A549 (cell line): ENCODE measurements at regions not wholly inside any gene's neighbourhood (a gene's known extent, or its start where the extent isn't known, plus 50 kb on each side); places are given as distances from the start of the nearest gene placed in this dataset.

Experiments
- CBX2 ChIP-seq: fragments of 200-600 bp; sonication (generic); IDR thresholded peaks from 2 replicates; pipeline ENCODE4 v1.6.1; 2016; ENCODE audit warnings: low read depth, mild to moderate bottlenecking, borderline replicate concordance
- CEBPB ChIP-seq, 2 experiments: fragments of >200 bp in 1 of 2; sonication (Bioruptor Twin) in 1 of 2; formaldehyde crosslinking in 1 of 2; IDR thresholded peaks; 2 replicates each; pipeline ENCODE4 v1.6.1; 2012 to 2016
- EP300 ChIP-seq, 2 experiments: fragments of >200 bp; sonication (Bioruptor Twin); formaldehyde crosslinking; IDR thresholded peaks; 2 replicates in 1 of 2; 3 replicates in 1 of 2; pipeline ENCODE4 v1.6.1; 2016 to 2017
- ESRRA ChIP-seq: fragments of 150-350 bp; IDR thresholded peaks from 2 replicates; pipeline ENCODE4 v1.6.1; 2014; ENCODE audit warnings: mild to moderate bottlenecking, low read length, borderline replicate concordance
- KDM1A ChIP-seq: fragments of 200-600 bp; sonication (generic); IDR thresholded peaks from 2 replicates; pipeline ENCODE4 v1.6.1; 2016; ENCODE audit warnings: low read depth, mild to moderate bottlenecking
- POLR2A ChIP-seq: IDR thresholded peaks from 2 replicates; pipeline ENCODE4 v1.6.1; 2012; ENCODE audit warnings: mild to moderate bottlenecking, low read length
- SREBF2 ChIP-seq: fragments of 450-650 bp; IDR thresholded peaks from 2 replicates; pipeline ENCODE4 v1.6.1; 2014; ENCODE audit warnings: mild to moderate bottlenecking, moderate library complexity
- ZSCAN20 ChIP-seq: fragments of 250-450 bp; sonication (Bioruptor Pico); IDR thresholded peaks from 2 replicates; pipeline ENCODE4 v1.8.0; 2022; ENCODE audit warnings: mild to moderate bottlenecking, moderate library complexity
- TF ChIP-seq, protein P1 (sequence below): fragments of 150-350 bp; IDR thresholded peaks from 2 replicates; pipeline ENCODE4 v1.6.1; 2014; ENCODE audit warnings: low read depth, mild to moderate bottlenecking, low read length
- TF ChIP-seq, protein P2 (sequence below): fragments of >200 bp; sonication (Bioruptor Twin); formaldehyde crosslinking; IDR thresholded peaks from 3 replicates; pipeline ENCODE4 v1.5.1; 2016

DNA sequence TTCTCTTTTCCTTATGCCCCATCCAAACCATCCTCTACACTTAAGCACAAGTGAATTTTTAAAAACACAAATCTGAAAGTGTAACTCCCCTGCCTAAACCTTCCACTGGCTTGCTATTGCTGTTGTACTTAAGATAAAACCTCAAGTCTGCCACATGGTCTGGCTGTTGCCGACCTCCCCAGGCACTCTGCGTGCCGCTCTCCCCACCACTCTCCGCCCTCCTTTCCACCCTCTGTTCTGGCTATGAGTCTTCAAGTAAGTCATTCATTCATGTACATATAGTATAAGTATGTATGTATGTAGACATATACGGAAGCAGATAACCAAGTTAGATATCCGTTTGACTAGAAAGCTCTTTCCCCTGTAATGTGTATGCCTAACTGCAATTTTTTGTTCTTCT lies 94.7 kb upstream of the ANKRD55 start:
- TF ChIP-seq POLR2A (no peak), CEBPB (IDR thresholded peaks at IDR 0.05) (no peak), SREBF2 (no peak), ESRRA (no peak), EP300 (IDR thresholded peaks at IDR 0.05) (no peak), KDM1A (no peak), CBX2 (no peak), ZSCAN20 (no peak)
- TF ChIP-seq, protein P1, sequence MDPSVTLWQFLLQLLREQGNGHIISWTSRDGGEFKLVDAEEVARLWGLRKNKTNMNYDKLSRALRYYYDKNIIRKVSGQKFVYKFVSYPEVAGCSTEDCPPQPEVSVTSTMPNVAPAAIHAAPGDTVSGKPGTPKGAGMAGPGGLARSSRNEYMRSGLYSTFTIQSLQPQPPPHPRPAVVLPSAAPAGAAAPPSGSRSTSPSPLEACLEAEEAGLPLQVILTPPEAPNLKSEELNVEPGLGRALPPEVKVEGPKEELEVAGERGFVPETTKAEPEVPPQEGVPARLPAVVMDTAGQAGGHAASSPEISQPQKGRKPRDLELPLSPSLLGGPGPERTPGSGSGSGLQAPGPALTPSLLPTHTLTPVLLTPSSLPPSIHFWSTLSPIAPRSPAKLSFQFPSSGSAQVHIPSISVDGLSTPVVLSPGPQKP, result no peak
- TF ChIP-seq, protein P2, sequence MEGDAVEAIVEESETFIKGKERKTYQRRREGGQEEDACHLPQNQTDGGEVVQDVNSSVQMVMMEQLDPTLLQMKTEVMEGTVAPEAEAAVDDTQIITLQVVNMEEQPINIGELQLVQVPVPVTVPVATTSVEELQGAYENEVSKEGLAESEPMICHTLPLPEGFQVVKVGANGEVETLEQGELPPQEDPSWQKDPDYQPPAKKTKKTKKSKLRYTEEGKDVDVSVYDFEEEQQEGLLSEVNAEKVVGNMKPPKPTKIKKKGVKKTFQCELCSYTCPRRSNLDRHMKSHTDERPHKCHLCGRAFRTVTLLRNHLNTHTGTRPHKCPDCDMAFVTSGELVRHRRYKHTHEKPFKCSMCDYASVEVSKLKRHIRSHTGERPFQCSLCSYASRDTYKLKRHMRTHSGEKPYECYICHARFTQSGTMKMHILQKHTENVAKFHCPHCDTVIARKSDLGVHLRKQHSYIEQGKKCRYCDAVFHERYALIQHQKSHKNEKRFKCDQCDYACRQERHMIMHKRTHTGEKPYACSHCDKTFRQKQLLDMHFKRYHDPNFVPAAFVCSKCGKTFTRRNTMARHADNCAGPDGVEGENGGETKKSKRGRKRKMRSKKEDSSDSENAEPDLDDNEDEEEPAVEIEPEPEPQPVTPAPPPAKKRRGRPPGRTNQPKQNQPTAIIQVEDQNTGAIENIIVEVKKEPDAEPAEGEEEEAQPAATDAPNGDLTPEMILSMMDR, result no peak
